ENCODE measurements at regions not wholly inside any gene's neighbourhood (a gene's known extent, or its start where the extent isn't known, plus 50 kb on each side); places are given as distances from the start of the nearest gene placed in this dataset.

GRCh38 chr6:81144346-81144745 is 608.1 kb downstream of the TENT5A start:
- intact Hi-C loops (cut with DNase I): no loop called here

DNA sequence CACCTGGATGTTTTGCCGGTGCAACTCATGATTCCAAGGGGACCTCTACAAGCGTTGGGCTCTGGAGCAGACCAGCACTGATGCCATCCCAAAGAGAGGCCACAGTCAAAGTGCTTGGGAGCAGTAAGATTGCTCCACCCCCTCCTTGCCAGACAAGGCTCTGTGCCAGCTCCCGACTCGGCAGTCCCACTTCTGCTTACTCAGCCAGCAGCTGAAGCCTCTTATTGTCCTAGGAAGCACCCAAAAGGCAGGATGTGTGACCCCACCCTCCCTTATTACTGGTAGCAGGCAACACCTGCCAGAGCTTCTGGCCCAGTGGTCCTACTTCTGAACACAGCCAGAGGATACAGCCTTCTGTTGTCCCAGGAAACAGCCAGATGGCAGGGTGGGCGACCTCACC is 614.2 kb downstream of the TENT5A start:
- no peak for DNase-seq

More at GRCh38 chr6:81144346-81144745, 608.1 kb downstream of the TENT5A start:
- H3K36me3 ChIP-seq: no peaks in the 10 kb centered on the region
- no peak overlapping the region for H3K27ac ChIP-seq
- no peaks in the 10 kb centered on the region for H3K4me1 ChIP-seq
- no peak overlapping the region for H3K4me3 ChIP-seq
- ATAC-seq: no peak
- H3K27me3 ChIP-seq: no peaks in the 10 kb centered on the region
- TF ChIP-seq, protein P1, sequence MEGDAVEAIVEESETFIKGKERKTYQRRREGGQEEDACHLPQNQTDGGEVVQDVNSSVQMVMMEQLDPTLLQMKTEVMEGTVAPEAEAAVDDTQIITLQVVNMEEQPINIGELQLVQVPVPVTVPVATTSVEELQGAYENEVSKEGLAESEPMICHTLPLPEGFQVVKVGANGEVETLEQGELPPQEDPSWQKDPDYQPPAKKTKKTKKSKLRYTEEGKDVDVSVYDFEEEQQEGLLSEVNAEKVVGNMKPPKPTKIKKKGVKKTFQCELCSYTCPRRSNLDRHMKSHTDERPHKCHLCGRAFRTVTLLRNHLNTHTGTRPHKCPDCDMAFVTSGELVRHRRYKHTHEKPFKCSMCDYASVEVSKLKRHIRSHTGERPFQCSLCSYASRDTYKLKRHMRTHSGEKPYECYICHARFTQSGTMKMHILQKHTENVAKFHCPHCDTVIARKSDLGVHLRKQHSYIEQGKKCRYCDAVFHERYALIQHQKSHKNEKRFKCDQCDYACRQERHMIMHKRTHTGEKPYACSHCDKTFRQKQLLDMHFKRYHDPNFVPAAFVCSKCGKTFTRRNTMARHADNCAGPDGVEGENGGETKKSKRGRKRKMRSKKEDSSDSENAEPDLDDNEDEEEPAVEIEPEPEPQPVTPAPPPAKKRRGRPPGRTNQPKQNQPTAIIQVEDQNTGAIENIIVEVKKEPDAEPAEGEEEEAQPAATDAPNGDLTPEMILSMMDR (IDR thresholded peaks at IDR 0.05): no peak
- no peak for DNase-seq
- no peaks in the 10 kb centered on the region for H3K9me3 ChIP-seq

DNA sequence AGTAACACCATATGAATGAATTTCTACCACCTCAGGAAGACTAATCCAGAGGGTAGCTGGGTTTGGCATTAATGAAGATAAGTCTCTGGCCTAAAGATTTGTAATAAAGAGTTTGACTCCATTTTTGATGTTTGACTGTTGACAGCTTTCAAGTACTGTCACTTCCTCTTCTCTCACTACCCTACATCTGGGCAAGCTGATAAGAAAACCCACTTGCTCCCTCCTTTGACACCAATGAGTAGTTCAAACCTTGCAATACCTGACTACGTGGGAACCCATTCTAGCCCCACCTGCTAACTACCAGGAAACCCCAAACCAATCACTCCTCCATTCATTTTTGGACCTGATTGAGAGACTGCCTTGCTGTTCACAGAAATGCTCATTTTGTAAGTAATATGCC is 621.5 kb downstream of the TENT5A start:
- TF ChIP-seq, protein P1 (IDR thresholded peaks at IDR 0.05): no peak
- no peaks in the 10 kb centered on the region for H3K9me3 ChIP-seq
- no peak for ATAC-seq
- H3K4me3 ChIP-seq: no peak overlapping the region
- no peaks in the 10 kb centered on the region for H3K27me3 ChIP-seq
- H3K27ac ChIP-seq: no peak overlapping the region
- no peaks in the 10 kb centered on the region for H3K4me1 ChIP-seq
- H3K36me3 ChIP-seq: no peaks in the 10 kb centered on the region
- DNase-seq: no peak
- intact Hi-C loops (cut with DNase I): no loop called here

More for the DNA sequence above, 614.2 kb downstream of the TENT5A start:
- Histone ChIP-seq H3K27me3 (no peaks in the 10 kb centered on the region), H3K27ac (no peak overlapping the region), H3K4me1 (no peaks in the 10 kb centered on the region), H3K4me3 (no peak overlapping the region), H3K9me3 (no peaks in the 10 kb centered on the region), H3K36me3 (no peaks in the 10 kb centered on the region)
- TF ChIP-seq, protein P1 (IDR thresholded peaks at IDR 0.05): no peak
- intact Hi-C loops (cut with DNase I): no loop called here
- ATAC-seq: no peak

- DNase-seq (no peak), ATAC-seq (no peak)
- H3K27ac ChIP-seq: no peak overlapping the region
- H3K36me3 ChIP-seq: no peaks in the 10 kb centered on the region
- no peak overlapping the region for H3K4me3 ChIP-seq
- TF ChIP-seq, protein P1 (IDR thresholded peaks at IDR 0.05): no peak
- H3K4me1 ChIP-seq: no peaks in the 10 kb centered on the region
- H3K27me3 ChIP-seq: no peaks in the 10 kb centered on the region
- H3K9me3 ChIP-seq: no peaks in the 10 kb centered on the region
- intact Hi-C loops (cut with DNase I): no loop called here
Measured at GRCh38 chr6:81130061-81130460, 622.4 kb downstream of the TENT5A start.

- no peak for ATAC-seq
- Histone ChIP-seq H3K27ac (no peak overlapping the region), H3K27me3 (no peaks in the 10 kb centered on the region), H3K4me1 (no peaks in the 10 kb centered on the region), H3K4me3 (no peak overlapping the region), H3K9me3 (no peaks in the 10 kb centered on the region), H3K36me3 (no peaks in the 10 kb centered on the region)
- TF ChIP-seq, protein P1 (IDR thresholded peaks at IDR 0.05): no peak
- intact Hi-C loops (cut with DNase I): no loop called here
- DNase-seq: no peak
Measured at GRCh38 chr6:81128671-81129070, 623.8 kb downstream of the TENT5A start.

- TF ChIP-seq, protein P1 (IDR thresholded peaks at IDR 0.05): no peak
- ATAC-seq: no peak
- no peak for DNase-seq
- H3K36me3 ChIP-seq: no peaks in the 10 kb centered on the region
- H3K27ac ChIP-seq: no peak overlapping the region
- intact Hi-C loops (cut with DNase I): no loop called here
- no peaks in the 10 kb centered on the region for H3K27me3 ChIP-seq
- no peak overlapping the region for H3K4me3 ChIP-seq
- H3K4me1 ChIP-seq: no peaks in the 10 kb centered on the region
- H3K9me3 ChIP-seq: no peaks in the 10 kb centered on the region
Measured at GRCh38 chr6:81126150-81126549, 626.3 kb downstream of the TENT5A start.

All from upper lobe of right lung (tissue), 1 donor.